HG03108 (cell line): ENCODE measurements at regions not wholly inside any gene's neighbourhood (a gene's known extent, or its start where the extent isn't known, plus 50 kb on each side); places are given as distances from the start of the nearest gene placed in this dataset.
"Not testable (repeated sequence)": the region's sequence is repeated elsewhere in the genome, so short reads cannot be mapped to it uniquely, and the experiment has no call there.

Source experiments
- ATAC-seq: cut with Tn5 transposase; IDR thresholded peaks from one replicate; pipeline ENCODE4 v1.9.1; 2021; ENCODE audit warnings: moderate library complexity; ENCODE audit not compliant: unreplicated experiment

GRCh38 chr12:67531501-67531900 is 117.0 kb upstream of the DYRK2 start:
- no peak for ATAC-seq

- no peak for ATAC-seq
These were observed 115.4 kb upstream of the DYRK2 start for GRCh38 chr12:67533159-67533558.

- ATAC-seq: no peak
These were observed 114.5 kb upstream of the DYRK2 start for GRCh38 chr12:67534046-67534445.

- no peak for ATAC-seq
These were observed 113.9 kb upstream of the DYRK2 start for GRCh38 chr12:67534681-67535080.

- ATAC-seq: no peak
These were observed 113.4 kb upstream of the DYRK2 start for GRCh38 chr12:67535176-67535575.

- no peak for ATAC-seq
These were observed 112.6 kb upstream of the DYRK2 start for GRCh38 chr12:67535971-67536370.

- no peak for ATAC-seq
These were observed 109.2 kb upstream of the DYRK2 start for GRCh38 chr12:67539329-67539728.

GRCh38 chr12:67539946-67540345 is 108.6 kb upstream of the DYRK2 start:
- ATAC-seq: no peak

GRCh38 chr12:67540920-67541624 is 107.5 kb upstream of the DYRK2 start:
- ATAC-seq: no peak

- no peak for ATAC-seq
These were observed 106.9 kb upstream of the DYRK2 start for GRCh38 chr12:67541625-67541991.

- no peak for ATAC-seq
These were observed 105.3 kb upstream of the DYRK2 start for GRCh38 chr12:67543021-67543770.

GRCh38 chr12:67545298-67545697 is 103.2 kb upstream of the DYRK2 start:
- ATAC-seq: no peak

GRCh38 chr12:67546746-67547145 is 101.8 kb upstream of the DYRK2 start:
- ATAC-seq: no peak

- ATAC-seq: not testable (repeated sequence)
These were observed 93.3 kb upstream of the DYRK2 start for GRCh38 chr12:67555075-67555717.

- ATAC-seq: no peak
These were observed 89.8 kb upstream of the DYRK2 start for GRCh38 chr12:67558775-67559174.

GRCh38 chr12:67559751-67560150 is 88.8 kb upstream of the DYRK2 start:
- no peak for ATAC-seq

GRCh38 chr12:67562513-67563287 is 85.8 kb upstream of the DYRK2 start:
- ATAC-seq: no peak

- ATAC-seq: no peak
These were observed 80.5 kb upstream of the DYRK2 start for GRCh38 chr12:67568055-67568454.

GRCh38 chr12:67572492-67572891 is 76.1 kb upstream of the DYRK2 start:
- no peak for ATAC-seq

- no peak for ATAC-seq
These were observed 75.0 kb upstream of the DYRK2 start for GRCh38 chr12:67573566-67573965.

GRCh38 chr12:67578976-67579661 is 69.4 kb upstream of the DYRK2 start:
- ATAC-seq: no peak
